DND-41 (cell line): ENCODE measurements at regions not wholly inside any gene's neighbourhood (a gene's known extent, or its start where the extent isn't known, plus 50 kb on each side); places are given as distances from the start of the nearest gene placed in this dataset.

Experiments
- CTCF ChIP-seq: IDR thresholded peaks from 2 replicates; pipeline ENCODE4 v1.5.1; 2012; ENCODE audit warnings: borderline replicate concordance, low read length, moderate library complexity, mild to moderate bottlenecking; ENCODE audit not compliant: poor library complexity, severe bottlenecking; ENCODE audit errors: extremely low read depth
- EZH2 ChIP-seq: IDR thresholded peaks from 3 replicates; pipeline ENCODE4 v1.6.1; 2012; ENCODE audit warnings: borderline replicate concordance, low read depth, mild to moderate bottlenecking, moderate library complexity, low read length, inconsistent platforms; ENCODE audit not compliant: severe bottlenecking

GRCh38 chr17:83008526-83008925 lies 70.9 kb upstream of the METRNL start:
- TF ChIP-seq CTCF, result no peak
- no peak for TF ChIP-seq EZH2
